ENCODE measurements at regions not wholly inside any gene's neighbourhood (a gene's known extent, or its start where the extent isn't known, plus 50 kb on each side); places are given as distances from the start of the nearest gene placed in this dataset.

GRCh38 chr5:8805653-8806052 is 740.2 kb downstream of the SEMA5A start:
- H3K36me3 Mint-ChIP-seq (ENCODE audit: low read depth): peaks cover 1% of the 10 kb centered on the region
- H3K27ac Mint-ChIP-seq: no peak overlapping the region
- H3K27me3 Mint-ChIP-seq (ENCODE audit: insufficient read depth): no peaks in the 10 kb centered on the region
- Histone ChIP-seq H3K4me1 (ENCODE audit: control insufficient read depth, insufficient read depth, low read length) (no peaks in the 10 kb centered on the region), H3K27ac (ENCODE audit: low read depth, low read length) (no peak overlapping the region), H3K27me3 (ENCODE audit: control insufficient read depth, insufficient read depth, low read length, poor library complexity, severe bottlenecking) (no peaks in the 10 kb centered on the region), H3K4me3 (ENCODE audit: low read length) (no peak overlapping the region), H3K9ac (ENCODE audit: extremely low read depth, low read length, poor library complexity, severe bottlenecking) (no peak overlapping the region), H3K9me3 (ENCODE audit: control insufficient read depth, low read length) (peaks cover 28% of the 10 kb centered on the region), H3K36me3 (ENCODE audit: control insufficient read depth, insufficient read depth, low read length) (no peaks in the 10 kb centered on the region)
- H3K9me3 Mint-ChIP-seq: peaks cover 60% of the 10 kb centered on the region
- no peak for DNase-seq
- H3K4me3 Mint-ChIP-seq: no peak overlapping the region
- H3K4me1 Mint-ChIP-seq: no peaks in the 10 kb centered on the region
- no peak for TF ChIP-seq CTCF (conservative IDR thresholded peaks at IDR 0.05)

- H3K27ac Mint-ChIP-seq: no peak overlapping the region
- Histone ChIP-seq H3K9ac (ENCODE audit: extremely low read depth, low read length, poor library complexity, severe bottlenecking) (no peak overlapping the region), H3K4me1 (ENCODE audit: control insufficient read depth, insufficient read depth, low read length) (no peaks in the 10 kb centered on the region), H3K9me3 (ENCODE audit: control insufficient read depth, low read length) (peaks cover 28% of the 10 kb centered on the region), H3K4me3 (ENCODE audit: low read length) (no peak overlapping the region), H3K36me3 (ENCODE audit: control insufficient read depth, insufficient read depth, low read length) (no peaks in the 10 kb centered on the region), H3K27me3 (ENCODE audit: control insufficient read depth, insufficient read depth, low read length, poor library complexity, severe bottlenecking) (no peaks in the 10 kb centered on the region), H3K27ac (ENCODE audit: low read depth, low read length) (no peak overlapping the region)
- no peak for DNase-seq
- peaks cover 42% of the 10 kb centered on the region for H3K9me3 Mint-ChIP-seq
- no peaks in the 10 kb centered on the region for H3K27me3 Mint-ChIP-seq (ENCODE audit: insufficient read depth)
- H3K36me3 Mint-ChIP-seq (ENCODE audit: low read depth): peaks cover 1% of the 10 kb centered on the region
- H3K4me3 Mint-ChIP-seq: no peak overlapping the region
- 0 to 60% methylated on average over 1 to 3 of the region's 3 CpGs for WGBS, 2 experiments (ENCODE audit: insufficient coverage in 1 of 2, insufficient read length in 1 of 2)
- TF ChIP-seq CTCF (conservative IDR thresholded peaks at IDR 0.05): no peak
- no peaks in the 10 kb centered on the region for H3K4me1 Mint-ChIP-seq
These were observed 738.2 kb downstream of the SEMA5A start for GRCh38 chr5:8807636-8808035.

GRCh38 chr5:8811581-8811980 is 734.3 kb downstream of the SEMA5A start:
- TF ChIP-seq CTCF (conservative IDR thresholded peaks at IDR 0.05): no peak
- no peak for DNase-seq
- H3K9me3 ChIP-seq (ENCODE audit: control insufficient read depth, low read length): peaks cover 9% of the 10 kb centered on the region
- H3K4me1 ChIP-seq (ENCODE audit: control insufficient read depth, insufficient read depth, low read length): no peaks in the 10 kb centered on the region
- Mint-ChIP-seq H3K36me3 (ENCODE audit: low read depth) (no peaks in the 10 kb centered on the region), H3K27ac (no peak overlapping the region), H3K4me1 (no peaks in the 10 kb centered on the region), H3K9me3 (peaks cover 23% of the 10 kb centered on the region), H3K27me3 (ENCODE audit: insufficient read depth) (no peaks in the 10 kb centered on the region), H3K4me3 (no peak overlapping the region)
- no peak overlapping the region for H3K4me3 ChIP-seq (ENCODE audit: low read length)
- H3K9ac ChIP-seq (ENCODE audit: extremely low read depth, low read length, poor library complexity, severe bottlenecking): no peak overlapping the region
- 85 to 93% methylated on average over 3 of the region's 3 CpGs for WGBS, 2 experiments (ENCODE audit: insufficient coverage in 1 of 2, insufficient read length in 1 of 2)
- no peaks in the 10 kb centered on the region for H3K27me3 ChIP-seq (ENCODE audit: control insufficient read depth, insufficient read depth, low read length, poor library complexity, severe bottlenecking)
- H3K36me3 ChIP-seq (ENCODE audit: control insufficient read depth, insufficient read depth, low read length): no peaks in the 10 kb centered on the region
- no peak overlapping the region for H3K27ac ChIP-seq (ENCODE audit: low read depth, low read length)

All from endodermal cell (in vitro differentiated cells).